ENCODE measurements at regions not wholly inside any gene's neighbourhood (a gene's known extent, or its start where the extent isn't known, plus 50 kb on each side); places are given as distances from the start of the nearest gene placed in this dataset.

DNA sequence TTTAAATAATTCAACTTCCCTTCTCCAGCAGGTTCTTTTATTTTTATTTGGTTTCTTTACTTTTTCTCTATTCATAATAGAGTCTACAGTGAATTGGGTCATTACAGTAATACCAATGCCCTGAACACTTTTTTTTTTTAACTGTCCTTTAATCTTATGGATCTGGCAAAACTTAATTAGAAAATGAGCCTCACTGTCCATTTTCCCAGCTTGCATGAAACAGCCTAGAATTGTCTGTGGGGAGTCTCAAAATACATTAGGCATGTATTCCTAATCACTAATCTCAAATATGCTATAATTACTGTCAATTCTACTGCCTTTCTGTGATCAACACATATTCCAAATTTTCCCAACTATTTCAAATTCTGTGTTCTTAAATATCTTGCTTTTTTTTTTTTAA lies 406.8 kb downstream of the ANXA1 start:
- dilution Hi-C loops (cut with MboI; ENCODE audit: extremely low pct_ligation_motif_present, low sequenced_read_pairs), result no loop called here
- Histone ChIP-seq H3K9ac (replicated peaks; ENCODE audit: extremely low read depth, insufficient read depth, low read length) (no peak overlapping the region), H3K79me2 (ENCODE audit: control insufficient read depth, insufficient read depth, low read length) (no peaks in the 10 kb centered on the region), H4K20me1 (replicated peaks; ENCODE audit: control insufficient read depth, extremely low read depth, insufficient read depth, low read length) (no peaks in the 10 kb centered on the region), H3K4me3 (replicated peaks in 1 of 3; ENCODE audit: insufficient read depth in 1 of 3, low read depth in 1 of 3, low read length in 3 of 3) (no peak overlapping the region), H2AFZ (ENCODE audit: low read depth, low read length) (no peak overlapping the region), H3K36me3 (ENCODE audit: control insufficient read depth in 2 of 2, extremely low read depth in 1 of 2, insufficient read depth in 2 of 2, low read length in 2 of 2) (no peaks in the 10 kb centered on the region), H3K9me3 (replicated peaks; ENCODE audit: control insufficient read depth, insufficient read depth, low read length) (no peaks in the 10 kb centered on the region), H3K9me1 (replicated peaks; ENCODE audit: control insufficient read depth, extremely low read depth, insufficient read depth, low read length) (no peaks in the 10 kb centered on the region), H3K4me2 (ENCODE audit: insufficient read depth, low read length) (no peak overlapping the region), H3K27me3 (ENCODE audit: control insufficient read depth in 2 of 2, insufficient read depth in 2 of 2, low read length in 2 of 2) (no peaks in the 10 kb centered on the region), H3K27ac (ENCODE audit: insufficient read depth, low read depth, low read length) (no peak overlapping the region), H3K4me1 (ENCODE audit: control insufficient read depth, extremely low read depth, insufficient read depth, low read length) (no peaks in the 10 kb centered on the region)
- no peak for DNase-seq (ENCODE audit: low read depth, low spot score)
- intact Hi-C loops (cut with micrococcal nuclease), result no loop called here
- CTCF ChIA-PET, result no interaction called here
- FAIRE-seq, result no peak
- POLR2A ChIA-PET, result no interaction called here
- no TSS peak for BruUV-seq (replicated peaks)
- TF ChIP-seq CTCF (IDR thresholded peaks at IDR 0.05; ENCODE audit: extremely low read depth in 1 of 2, insufficient read depth in 1 of 2, low read depth in 1 of 2, low read length in 2 of 2), result no peak
- no peak for TF ChIP-seq EZH2 (IDR thresholded peaks at IDR 0.05; ENCODE audit: borderline replicate concordance, low read depth, low read length, severe bottlenecking)
- no peak for TF ChIP-seq GATA2 (IDR thresholded peaks at IDR 0.05; ENCODE audit: insufficient read depth, insufficient read length, low read depth, low read length)
- no peak for TF ChIP-seq POLR2A (IDR thresholded peaks at IDR 0.05; ENCODE audit: low read depth, low read length)
- TF ChIP-seq JUN (IDR thresholded peaks at IDR 0.05; ENCODE audit: borderline replicate concordance, insufficient read depth, insufficient read length, low read depth), result no peak
- no peak for TF ChIP-seq POLR2AphosphoS5 (IDR thresholded peaks at IDR 0.05; ENCODE audit: insufficient read depth, low read depth, low read length)

DNA sequence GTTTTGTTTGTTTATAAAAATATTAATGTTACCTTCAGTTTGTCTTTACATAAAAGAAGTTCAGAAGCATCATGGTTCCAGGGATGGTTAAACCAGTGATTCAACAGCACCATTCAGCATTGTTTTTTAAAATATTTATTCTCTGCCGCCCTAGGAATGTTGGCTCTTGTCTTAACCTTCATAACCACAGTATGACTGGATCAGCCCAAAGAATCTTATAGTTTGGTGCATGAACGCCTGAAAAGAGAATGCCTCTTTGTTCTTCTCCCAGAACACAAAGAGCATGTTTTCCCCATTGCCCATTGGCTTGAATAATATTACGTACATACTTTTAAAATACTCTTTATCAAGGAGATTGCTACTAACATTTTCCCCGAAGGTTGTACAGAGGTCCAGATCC lies 413.4 kb downstream of the ANXA1 start:
- CTCF ChIA-PET, result no interaction called here
- TF ChIP-seq EZH2 (IDR thresholded peaks at IDR 0.05; ENCODE audit: borderline replicate concordance, low read depth, low read length, severe bottlenecking) (no peak), FOS (IDR thresholded peaks at IDR 0.05; ENCODE audit: borderline replicate concordance, insufficient read depth, low read length) (no peak), POLR2AphosphoS5 (IDR thresholded peaks at IDR 0.05; ENCODE audit: insufficient read depth, low read depth, low read length) (no peak), POLR2A (IDR thresholded peaks at IDR 0.05; ENCODE audit: low read depth, low read length) (no peak), MYC (IDR thresholded peaks at IDR 0.05; ENCODE audit: low read depth, low read length) (no peak), JUN (IDR thresholded peaks at IDR 0.05; ENCODE audit: borderline replicate concordance, insufficient read depth, insufficient read length, low read depth) (no peak), GATA2 (IDR thresholded peaks at IDR 0.05; ENCODE audit: insufficient read depth, insufficient read length, low read depth, low read length) (no peak), CTCF (IDR thresholded peaks at IDR 0.05; ENCODE audit: extremely low read depth in 1 of 2, insufficient read depth in 1 of 2, low read depth in 1 of 2, low read length in 2 of 2) (no peak), MAX (IDR thresholded peaks at IDR 0.05; ENCODE audit: insufficient read depth, insufficient read length) (no peak)
- FAIRE-seq (no peak), DNase-seq (ENCODE audit: low read depth, low spot score) (no peak)
- Histone ChIP-seq H3K27me3 (ENCODE audit: control insufficient read depth in 2 of 2, insufficient read depth in 2 of 2, low read length in 2 of 2) (no peaks in the 10 kb centered on the region), H3K9me3 (replicated peaks; ENCODE audit: control insufficient read depth, insufficient read depth, low read length) (no peaks in the 10 kb centered on the region), H3K9ac (replicated peaks; ENCODE audit: extremely low read depth, insufficient read depth, low read length) (no peak overlapping the region), H3K4me3 (replicated peaks in 1 of 3; ENCODE audit: insufficient read depth in 1 of 3, low read depth in 1 of 3, low read length in 3 of 3) (no peak overlapping the region), H4K20me1 (replicated peaks; ENCODE audit: control insufficient read depth, extremely low read depth, insufficient read depth, low read length) (no peaks in the 10 kb centered on the region), H3K79me2 (ENCODE audit: control insufficient read depth, insufficient read depth, low read length) (no peaks in the 10 kb centered on the region), H3K4me1 (ENCODE audit: control insufficient read depth, extremely low read depth, insufficient read depth, low read length) (no peaks in the 10 kb centered on the region), H3K4me2 (ENCODE audit: insufficient read depth, low read length) (no peak overlapping the region), H2AFZ (ENCODE audit: low read depth, low read length) (no peak overlapping the region), H3K9me1 (replicated peaks; ENCODE audit: control insufficient read depth, extremely low read depth, insufficient read depth, low read length) (no peaks in the 10 kb centered on the region), H3K27ac (ENCODE audit: insufficient read depth, low read depth, low read length) (no peak overlapping the region), H3K36me3 (ENCODE audit: control insufficient read depth in 2 of 2, extremely low read depth in 1 of 2, insufficient read depth in 2 of 2, low read length in 2 of 2) (no peaks in the 10 kb centered on the region)
- no TSS peak for BruUV-seq (replicated peaks)
- dilution Hi-C loops (cut with MboI; ENCODE audit: extremely low pct_ligation_motif_present, low sequenced_read_pairs) (no loop called here), intact Hi-C loops (cut with micrococcal nuclease) (no loop called here)
- POLR2A ChIA-PET, result no interaction called here

All from endothelial cell of umbilical vein (primary cell).